ENCODE measurements at regions not wholly inside any gene's neighbourhood (a gene's known extent, or its start where the extent isn't known, plus 50 kb on each side); places are given as distances from the start of the nearest gene placed in this dataset.

DNA sequence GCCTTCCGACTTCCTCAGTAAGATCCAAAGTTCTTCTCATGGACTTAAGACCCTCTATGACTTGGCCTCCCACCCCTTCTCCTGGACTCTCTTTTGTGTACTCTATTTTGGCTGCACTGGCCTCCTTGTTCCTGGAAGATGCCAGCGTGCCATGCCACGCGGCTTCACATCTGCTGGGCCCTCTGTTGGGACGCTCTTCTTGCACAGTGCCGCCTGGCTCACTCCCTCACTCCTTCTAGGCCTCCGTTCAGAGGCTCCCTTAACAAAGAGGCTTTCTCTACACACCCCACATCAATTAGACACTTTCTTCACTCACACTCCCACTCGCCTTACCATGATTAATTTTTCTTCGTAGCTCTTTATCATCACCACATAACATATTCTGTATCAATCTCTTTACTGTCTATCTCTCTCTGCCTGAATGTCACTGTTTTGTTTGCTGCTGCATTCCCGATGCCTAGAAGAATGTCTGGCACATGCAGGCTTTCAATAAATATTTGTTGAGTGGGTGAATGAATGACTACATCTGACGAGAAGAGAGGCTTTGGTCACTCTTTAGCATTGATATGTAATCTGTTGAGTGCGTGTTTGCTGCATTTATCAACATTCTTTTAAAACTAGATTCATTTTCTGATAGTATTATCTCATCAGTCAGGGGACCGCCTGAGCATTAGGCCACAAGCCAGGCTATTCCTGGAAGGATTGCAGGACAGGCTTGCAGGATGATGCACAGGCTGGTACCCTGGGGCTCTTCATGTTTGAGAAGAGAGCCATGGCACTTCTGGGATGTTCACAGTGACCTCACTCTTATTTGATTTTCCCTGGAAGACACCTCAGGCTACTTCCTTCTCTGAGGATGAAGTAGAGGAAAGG is 60.6 kb upstream of the AMPD3 start:
- H3K27ac ChIP-seq: peak overlapping the region; percentile 59
- TF ChIP-seq, protein P1, sequence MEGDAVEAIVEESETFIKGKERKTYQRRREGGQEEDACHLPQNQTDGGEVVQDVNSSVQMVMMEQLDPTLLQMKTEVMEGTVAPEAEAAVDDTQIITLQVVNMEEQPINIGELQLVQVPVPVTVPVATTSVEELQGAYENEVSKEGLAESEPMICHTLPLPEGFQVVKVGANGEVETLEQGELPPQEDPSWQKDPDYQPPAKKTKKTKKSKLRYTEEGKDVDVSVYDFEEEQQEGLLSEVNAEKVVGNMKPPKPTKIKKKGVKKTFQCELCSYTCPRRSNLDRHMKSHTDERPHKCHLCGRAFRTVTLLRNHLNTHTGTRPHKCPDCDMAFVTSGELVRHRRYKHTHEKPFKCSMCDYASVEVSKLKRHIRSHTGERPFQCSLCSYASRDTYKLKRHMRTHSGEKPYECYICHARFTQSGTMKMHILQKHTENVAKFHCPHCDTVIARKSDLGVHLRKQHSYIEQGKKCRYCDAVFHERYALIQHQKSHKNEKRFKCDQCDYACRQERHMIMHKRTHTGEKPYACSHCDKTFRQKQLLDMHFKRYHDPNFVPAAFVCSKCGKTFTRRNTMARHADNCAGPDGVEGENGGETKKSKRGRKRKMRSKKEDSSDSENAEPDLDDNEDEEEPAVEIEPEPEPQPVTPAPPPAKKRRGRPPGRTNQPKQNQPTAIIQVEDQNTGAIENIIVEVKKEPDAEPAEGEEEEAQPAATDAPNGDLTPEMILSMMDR (conservative IDR thresholded peaks at IDR 0.05): no peak

DNA sequence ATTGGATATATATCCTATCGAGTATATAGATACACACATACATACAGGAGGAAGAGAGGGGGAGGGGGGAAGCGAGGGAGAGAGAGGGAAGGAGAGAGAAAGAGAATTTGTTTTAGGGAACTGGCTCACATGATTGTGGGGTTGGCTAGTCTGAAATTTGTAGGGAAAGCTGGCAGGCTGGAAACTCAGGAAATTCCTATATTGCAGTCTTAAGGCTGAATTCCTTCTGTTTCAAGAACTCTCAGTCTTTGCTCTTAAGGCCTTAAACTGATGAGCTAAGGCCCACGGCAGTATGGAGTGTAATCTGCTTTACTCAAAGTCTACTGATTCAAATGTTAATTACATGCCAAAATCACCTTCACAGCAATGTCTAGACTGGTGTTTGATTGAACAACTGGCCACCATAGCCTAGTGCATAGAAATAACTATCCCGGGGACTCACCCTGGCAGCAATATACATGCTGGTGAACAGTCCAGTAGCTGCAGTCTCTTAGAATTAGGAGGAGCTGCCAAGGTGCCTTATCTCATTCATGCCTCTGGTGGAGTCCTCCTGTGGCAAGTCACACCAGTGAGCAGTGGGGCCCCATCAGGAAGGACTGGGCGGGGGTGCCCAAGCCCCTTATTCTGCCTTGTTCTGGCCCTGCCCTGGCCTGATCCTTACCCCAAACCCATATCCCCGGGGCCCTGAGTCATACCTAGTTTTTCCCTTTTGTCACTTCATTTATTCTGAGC is 59.7 kb upstream of the AMPD3 start:
- TF ChIP-seq, protein P1 (conservative IDR thresholded peaks at IDR 0.05): no peak
- peak overlapping the region; percentile 59; the same call in 1 of the 2 replicates for H3K27ac ChIP-seq

DNA sequence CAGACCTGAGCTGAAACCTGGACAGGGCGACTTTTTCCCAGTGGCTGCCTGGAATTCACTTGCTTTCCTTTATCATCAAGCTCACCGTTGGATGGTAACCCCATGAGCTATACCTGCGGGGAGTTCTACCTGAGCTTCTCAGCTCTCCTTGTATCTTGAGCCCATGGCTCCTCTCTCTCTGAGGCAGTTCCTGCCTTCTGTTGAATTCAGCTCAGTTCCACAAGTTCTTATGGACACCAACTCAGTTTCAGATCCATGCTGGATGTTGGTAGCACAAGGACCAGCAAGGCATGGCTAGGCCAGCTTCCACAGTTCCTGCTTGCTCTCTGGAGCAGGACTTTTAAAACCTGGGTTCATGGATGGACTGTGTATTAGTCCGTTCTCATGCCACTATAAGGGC is 58.3 kb upstream of the AMPD3 start:
- TF ChIP-seq, protein P1 (conservative IDR thresholded peaks at IDR 0.05): no peak
- H3K27ac ChIP-seq: no peak overlapping the region

DNA sequence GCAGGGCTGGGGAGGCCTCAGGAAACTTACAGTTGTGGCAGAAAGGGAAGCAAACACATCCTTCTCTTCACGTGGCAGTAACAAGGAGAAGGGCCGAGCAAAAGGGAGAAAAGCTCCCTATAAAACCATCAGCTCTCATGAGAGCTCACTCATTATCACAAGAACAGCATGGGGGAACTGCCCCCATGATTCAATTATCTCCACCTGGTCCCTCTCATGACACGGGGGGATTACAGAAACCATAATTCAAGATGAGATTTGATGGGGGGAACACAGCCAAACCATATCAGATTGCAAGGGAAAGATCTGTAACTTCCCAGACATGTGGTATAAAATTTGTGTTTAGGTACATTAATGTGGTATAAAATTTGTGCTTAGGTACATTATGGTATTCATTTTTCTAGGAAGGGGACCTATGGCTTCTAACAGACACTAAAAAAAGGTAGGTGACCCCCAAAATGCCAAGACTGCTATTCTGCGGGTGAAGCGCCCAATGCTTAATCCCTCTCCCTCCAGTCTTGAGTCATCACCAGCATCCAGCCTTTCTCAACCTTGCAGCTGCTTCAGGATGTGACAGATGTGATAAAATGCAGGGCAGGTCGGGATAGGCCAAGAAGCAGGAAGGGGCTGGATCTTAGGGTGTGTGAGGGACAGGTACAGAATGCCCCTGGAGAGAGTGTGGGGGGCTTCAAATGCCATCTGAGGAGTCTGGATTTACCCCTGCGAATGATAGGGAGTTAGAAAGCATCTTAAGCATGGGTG is 57.7 kb upstream of the AMPD3 start:
- TF ChIP-seq, protein P1 (conservative IDR thresholded peaks at IDR 0.05): no peak

DNA sequence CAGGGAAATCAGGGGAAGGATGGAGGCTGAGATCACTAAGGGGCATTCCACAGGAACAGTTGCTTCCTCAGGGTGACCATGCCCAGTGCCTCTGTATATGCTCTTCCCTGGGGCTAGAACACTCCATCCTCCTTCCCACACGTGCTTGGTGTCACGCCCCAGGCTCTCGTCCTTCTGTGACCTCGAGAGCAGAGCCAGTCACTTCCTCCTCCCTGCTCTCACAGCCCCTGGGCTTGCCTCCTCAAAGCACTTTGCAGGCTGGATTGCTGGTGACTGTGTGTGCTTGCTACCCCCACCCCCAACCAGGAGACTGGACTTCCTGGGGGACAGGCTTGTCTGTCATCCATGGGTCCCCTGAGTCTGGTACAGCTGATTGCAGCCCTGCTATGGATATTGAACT is 56.5 kb upstream of the AMPD3 start:
- TF ChIP-seq, protein P1 (conservative IDR thresholded peaks at IDR 0.05): no peak
- H3K27ac ChIP-seq: no peak overlapping the region

More for the DNA sequence above, 57.7 kb upstream of the AMPD3 start:
- no peak overlapping the region for H3K27ac ChIP-seq

DNA sequence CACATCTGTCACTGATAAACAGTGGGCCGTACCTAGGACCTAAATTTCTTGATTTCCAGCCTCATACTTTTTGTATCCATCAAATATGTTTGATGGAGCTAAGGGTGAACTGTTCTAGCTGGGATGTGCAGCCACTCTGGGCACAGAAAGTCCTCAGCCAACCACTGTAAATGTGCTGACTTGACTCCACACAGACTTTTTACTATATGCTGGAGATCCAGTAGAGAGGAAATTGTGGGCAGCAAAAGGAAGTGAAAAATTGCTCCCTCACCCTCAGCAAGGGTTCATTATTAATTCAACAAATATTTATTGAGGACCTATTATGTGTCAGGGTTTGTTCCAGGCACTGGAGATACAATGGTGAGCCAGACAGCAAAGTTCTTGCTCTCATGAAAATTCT is 54.2 kb upstream of the AMPD3 start:
- H3K27ac ChIP-seq: no peak overlapping the region

More for the DNA sequence above, 54.2 kb upstream of the AMPD3 start:
- TF ChIP-seq, protein P1 (conservative IDR thresholded peaks at IDR 0.05): no peak

All from VCaP (cell line).